ENCODE measurements at regions not wholly inside any gene's neighbourhood (a gene's known extent, or its start where the extent isn't known, plus 50 kb on each side); places are given as distances from the start of the nearest gene placed in this dataset.

DNA sequence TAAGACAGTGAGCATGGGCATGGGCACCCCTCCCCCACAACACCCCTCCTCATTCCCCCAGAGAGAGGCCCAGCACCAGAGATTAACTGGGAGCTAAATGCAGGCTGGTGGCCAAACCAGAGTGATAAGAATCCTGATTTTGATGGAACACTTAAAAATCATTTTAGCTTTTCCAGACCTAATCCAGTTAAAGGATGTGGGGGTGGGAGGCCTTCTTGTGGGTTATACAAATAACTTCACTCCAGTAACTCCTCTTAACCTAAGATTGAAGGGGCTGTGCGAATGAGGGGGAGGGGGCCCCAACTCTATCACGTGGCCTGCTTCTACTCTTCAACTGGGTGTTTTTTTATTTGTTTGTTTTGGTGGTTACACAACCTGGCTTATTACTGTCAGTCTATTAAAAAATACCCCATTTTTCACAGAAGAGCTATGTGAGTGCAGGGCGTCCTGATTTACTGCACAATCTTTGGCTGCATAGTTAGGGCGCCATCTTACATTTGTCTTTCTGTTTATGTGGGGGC lies 398.1 kb upstream of the LYPLAL1 start:
- Mint-ChIP-seq H3K27me3 (ENCODE audit: unreplicated experiment) (no peaks in the 10 kb centered on the region), H3K9me3 (ENCODE audit: low read depth, unreplicated experiment) (peaks cover 4% of the 10 kb centered on the region), H3K4me3 (ENCODE audit: low read depth, unreplicated experiment) (no peak overlapping the region), H3K27ac (ENCODE audit: unreplicated experiment) (no peak overlapping the region), H3K4me1 (ENCODE audit: low read depth, unreplicated experiment) (peaks cover 18% of the 10 kb centered on the region), H3K36me3 (ENCODE audit: insufficient read depth, unreplicated experiment) (no peaks in the 10 kb centered on the region)
- CTCF ChIA-PET = no interaction called here
- no peak for DNase-seq
- BruUV-seq (replicated peaks) = no TSS peak
- intact Hi-C loops (cut with micrococcal nuclease; ENCODE audit: unreplicated experiment) = no loop called here
- TF ChIP-seq, protein P1, sequence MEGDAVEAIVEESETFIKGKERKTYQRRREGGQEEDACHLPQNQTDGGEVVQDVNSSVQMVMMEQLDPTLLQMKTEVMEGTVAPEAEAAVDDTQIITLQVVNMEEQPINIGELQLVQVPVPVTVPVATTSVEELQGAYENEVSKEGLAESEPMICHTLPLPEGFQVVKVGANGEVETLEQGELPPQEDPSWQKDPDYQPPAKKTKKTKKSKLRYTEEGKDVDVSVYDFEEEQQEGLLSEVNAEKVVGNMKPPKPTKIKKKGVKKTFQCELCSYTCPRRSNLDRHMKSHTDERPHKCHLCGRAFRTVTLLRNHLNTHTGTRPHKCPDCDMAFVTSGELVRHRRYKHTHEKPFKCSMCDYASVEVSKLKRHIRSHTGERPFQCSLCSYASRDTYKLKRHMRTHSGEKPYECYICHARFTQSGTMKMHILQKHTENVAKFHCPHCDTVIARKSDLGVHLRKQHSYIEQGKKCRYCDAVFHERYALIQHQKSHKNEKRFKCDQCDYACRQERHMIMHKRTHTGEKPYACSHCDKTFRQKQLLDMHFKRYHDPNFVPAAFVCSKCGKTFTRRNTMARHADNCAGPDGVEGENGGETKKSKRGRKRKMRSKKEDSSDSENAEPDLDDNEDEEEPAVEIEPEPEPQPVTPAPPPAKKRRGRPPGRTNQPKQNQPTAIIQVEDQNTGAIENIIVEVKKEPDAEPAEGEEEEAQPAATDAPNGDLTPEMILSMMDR (IDR thresholded peaks at IDR 0.05; ENCODE audit: unreplicated experiment) = no peak

GRCh38 chr1:218778257-218779126 lies 395.2 kb upstream of the LYPLAL1 start:
- DNase-seq = no peak
- Mint-ChIP-seq H3K4me3 (ENCODE audit: low read depth, unreplicated experiment) (no peak overlapping the region), H3K27ac (ENCODE audit: unreplicated experiment) (no peak overlapping the region), H3K4me1 (ENCODE audit: low read depth, unreplicated experiment) (peaks cover 26% of the 10 kb centered on the region), H3K36me3 (ENCODE audit: insufficient read depth, unreplicated experiment) (no peaks in the 10 kb centered on the region), H3K9me3 (ENCODE audit: low read depth, unreplicated experiment) (peaks cover 2% of the 10 kb centered on the region), H3K27me3 (ENCODE audit: unreplicated experiment) (no peaks in the 10 kb centered on the region)
- intact Hi-C loops (cut with micrococcal nuclease; ENCODE audit: unreplicated experiment) = loop anchor here (1.0 to 2.0 kb wide), 2 partner anchors 72 to 289 kb away; no protein-coding TSS in a partner anchor
- TF ChIP-seq, protein P1 (IDR thresholded peaks at IDR 0.05; ENCODE audit: unreplicated experiment) = no peak
- no TSS peak for BruUV-seq (replicated peaks)
- CTCF ChIA-PET = no interaction called here

DNA sequence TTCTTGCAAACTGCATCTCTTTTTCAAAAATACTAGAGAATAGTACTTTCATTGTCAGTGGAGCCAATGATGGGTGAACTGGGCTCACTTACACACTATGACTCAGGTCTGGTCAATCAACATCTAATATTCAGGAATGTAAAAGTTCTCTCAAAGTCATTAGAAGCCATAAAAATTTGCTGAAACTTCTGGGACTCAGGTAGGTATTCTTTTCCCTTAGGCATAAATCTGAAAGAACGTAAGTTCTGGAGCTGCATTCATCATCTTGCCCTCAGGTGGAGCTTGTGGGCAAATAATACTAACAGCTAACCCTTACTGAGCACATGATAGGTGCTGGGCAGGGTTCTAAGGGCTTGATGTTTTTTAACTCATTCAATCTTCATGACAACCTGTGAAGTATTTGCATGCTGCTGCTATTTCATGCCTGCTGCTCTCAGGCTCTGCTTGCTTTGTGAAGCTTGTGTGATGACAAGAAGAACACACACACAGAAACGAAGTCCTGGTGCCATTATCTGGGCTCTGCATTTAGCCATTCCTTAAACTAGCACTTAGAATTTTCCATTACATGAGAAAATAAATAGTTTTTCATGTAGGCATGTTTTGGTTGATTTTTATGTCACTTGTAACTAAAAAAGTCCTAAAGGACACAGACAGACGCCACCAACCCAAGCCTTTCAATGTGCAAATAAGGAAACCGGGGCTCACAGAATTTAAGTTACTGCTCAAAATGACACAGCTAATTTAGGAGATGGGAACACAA lies 394.2 kb upstream of the LYPLAL1 start:
- peaks cover 26% of the 10 kb centered on the region for H3K4me1 Mint-ChIP-seq (ENCODE audit: low read depth, unreplicated experiment)
- H3K4me3 Mint-ChIP-seq (ENCODE audit: low read depth, unreplicated experiment) = no peak overlapping the region
- no peaks in the 10 kb centered on the region for H3K27me3 Mint-ChIP-seq (ENCODE audit: unreplicated experiment)
- BruUV-seq (replicated peaks) = no TSS peak
- intact Hi-C loops (cut with micrococcal nuclease; ENCODE audit: unreplicated experiment) = loop anchor here (1.0 to 2.0 kb wide), 2 partner anchors 73 to 288 kb away; no protein-coding TSS in a partner anchor
- TF ChIP-seq, protein P1 (IDR thresholded peaks at IDR 0.05; ENCODE audit: unreplicated experiment) = no peak
- CTCF ChIA-PET = interaction anchor here (2.0 kb wide), 1 partner anchor 287 kb away, joined by 6 read pairs; no protein-coding TSS in a partner anchor
- H3K9me3 Mint-ChIP-seq (ENCODE audit: low read depth, unreplicated experiment) = peaks cover 2% of the 10 kb centered on the region
- no peak overlapping the region for H3K27ac Mint-ChIP-seq (ENCODE audit: unreplicated experiment)
- no peaks in the 10 kb centered on the region for H3K36me3 Mint-ChIP-seq (ENCODE audit: insufficient read depth, unreplicated experiment)
- peak; percentile 31 for DNase-seq

DNA sequence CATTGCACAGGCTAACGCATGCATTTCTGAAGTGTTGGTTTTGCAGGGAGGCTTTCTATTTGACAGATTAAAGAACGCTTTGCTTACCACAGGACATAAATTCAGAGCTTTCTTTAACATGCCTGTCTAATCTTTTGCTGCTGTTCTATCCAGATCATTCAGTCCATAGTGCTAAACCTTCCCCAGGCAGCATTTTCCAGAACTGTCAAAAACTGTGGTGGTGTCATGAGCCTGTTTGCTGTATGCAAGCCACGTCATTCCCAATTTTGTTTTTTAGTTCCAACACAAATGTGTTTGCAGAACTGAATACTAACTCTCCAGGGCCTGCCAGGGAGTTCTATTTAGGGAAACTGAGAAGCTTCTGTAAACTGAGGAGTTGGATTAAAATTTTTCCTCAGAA lies 390.5 kb upstream of the LYPLAL1 start:
- Mint-ChIP-seq H3K27ac (ENCODE audit: unreplicated experiment) (no peak overlapping the region), H3K36me3 (ENCODE audit: insufficient read depth, unreplicated experiment) (no peaks in the 10 kb centered on the region), H3K9me3 (ENCODE audit: low read depth, unreplicated experiment) (peaks cover 2% of the 10 kb centered on the region), H3K4me3 (ENCODE audit: low read depth, unreplicated experiment) (no peak overlapping the region), H3K4me1 (ENCODE audit: low read depth, unreplicated experiment) (peaks cover 26% of the 10 kb centered on the region), H3K27me3 (ENCODE audit: unreplicated experiment) (no peaks in the 10 kb centered on the region)
- no peak for DNase-seq
- CTCF ChIA-PET = interaction anchor here (1.0 kb wide), 1 partner anchor 34 kb away, joined by 3 read pairs; no protein-coding TSS in a partner anchor
- TF ChIP-seq, protein P1 (IDR thresholded peaks at IDR 0.05; ENCODE audit: unreplicated experiment) = no peak
- BruUV-seq (replicated peaks) = no TSS peak
- intact Hi-C loops (cut with micrococcal nuclease; ENCODE audit: unreplicated experiment) = no loop called here
